OCI-LY3 (cell line): ENCODE measurements at regions not wholly inside any gene's neighbourhood (a gene's known extent, or its start where the extent isn't known, plus 50 kb on each side); places are given as distances from the start of the nearest gene placed in this dataset.

Source experiments
- H2AFZ ChIP-seq: fragments of 200-600, 300-600 bp; shearing (Covaris generic); 2 replicates; pipeline ENCODE4 v1.6.0; 2014; ENCODE audit warnings: antibody characterized with exemption, low read depth, low read length
- H3K27ac ChIP-seq: fragments of 200-600, 300-600 bp; sonication (generic); 2 replicates; pipeline ENCODE4 v1.5.1; 2014; ENCODE audit warnings: mild to moderate bottlenecking, low read length, moderate library complexity, mixed read lengths
- H3K27me3 ChIP-seq: fragments of 200-600, 300-600 bp; sonication (generic); 2 replicates; pipeline ENCODE4 v1.6.1; 2014; ENCODE audit warnings: low read depth, low read length, mixed read lengths
- H3K36me3 ChIP-seq: fragments of 200-600, 300-600 bp; sonication (generic); replicated peaks from 2 replicates; pipeline ENCODE3; 2014; ENCODE audit warnings: low read depth, low read length, mixed read lengths
- H3K4me1 ChIP-seq: fragments of 300-600, 200-600 bp; sonication (generic); 2 replicates; pipeline ENCODE4 v1.6.1; 2014; ENCODE audit warnings: low read length, mixed read lengths
- H3K4me2 ChIP-seq: fragments of 200-600, 300-600 bp; sonication (generic); 2 replicates; pipeline ENCODE4 v1.6.1; 2014; ENCODE audit warnings: low read length, mixed read lengths
- H3K4me3 ChIP-seq: fragments of 300-600, 200-600 bp; sonication (generic); 2 replicates; pipeline ENCODE4 v1.5.1; 2014; ENCODE audit warnings: antibody characterized with exemption, mild to moderate bottlenecking, low read length, moderate library complexity
- H3K79me2 ChIP-seq: fragments of 300-600, 200-600 bp; shearing (Covaris generic); 2 replicates; pipeline ENCODE4 v1.6.1; 2014; ENCODE audit warnings: mild to moderate bottlenecking, low read length, mixed read lengths
- H3K9ac ChIP-seq: fragments of 300-600, 200-600 bp; shearing (Covaris generic); 2 replicates; pipeline ENCODE4 v1.6.0; 2014; ENCODE audit warnings: mild to moderate bottlenecking, low read length, moderate library complexity
- H3K9me3 ChIP-seq: fragments of 200-600, 300-600 bp; shearing (Covaris generic); 2 replicates; pipeline ENCODE4 v1.6.1; 2014; ENCODE audit warnings: low read length, mixed read lengths; ENCODE audit not compliant: insufficient read depth
- H4K20me1 ChIP-seq: fragments of 200-600, 300-600 bp; sonication (generic); 2 replicates; pipeline ENCODE4 v1.6.1; 2016; ENCODE audit warnings: low read length, mixed read lengths; ENCODE audit not compliant: insufficient read depth
- CTCF ChIP-seq: fragments of 200-600, 300-600 bp; sonication (generic); IDR thresholded peaks from 2 replicates; pipeline ENCODE4 v1.5.1; 2014; ENCODE audit warnings: antibody characterized with exemption, low read length, low read depth
- EZH2phosphoT487 ChIP-seq: fragments of 200-600 bp; shearing (Covaris generic); IDR thresholded peaks from 2 replicates; pipeline ENCODE4 v1.6.1; 2018; ENCODE audit warnings: antibody characterized with exemption, mixed run types, low read depth

GRCh38 chr12:76260390-76260748 lies 87.8 kb downstream of the BBS10 start:
- TF ChIP-seq CTCF = no peak
- Histone ChIP-seq H3K9me3 (no peaks in the 10 kb centered on the region), H3K4me1 (peaks cover 5% of the 10 kb centered on the region), H3K9ac (no peak overlapping the region), H2AFZ (no peak overlapping the region), H3K79me2 (no peaks in the 10 kb centered on the region), H3K27ac (no peak overlapping the region), H3K27me3 (no peaks in the 10 kb centered on the region; the same call in 1 of the 2 replicates), H3K4me2 (no peak overlapping the region), H3K4me3 (no peak overlapping the region), H3K36me3 (no peaks in the 10 kb centered on the region), H4K20me1 (no peaks in the 10 kb centered on the region)

DNA sequence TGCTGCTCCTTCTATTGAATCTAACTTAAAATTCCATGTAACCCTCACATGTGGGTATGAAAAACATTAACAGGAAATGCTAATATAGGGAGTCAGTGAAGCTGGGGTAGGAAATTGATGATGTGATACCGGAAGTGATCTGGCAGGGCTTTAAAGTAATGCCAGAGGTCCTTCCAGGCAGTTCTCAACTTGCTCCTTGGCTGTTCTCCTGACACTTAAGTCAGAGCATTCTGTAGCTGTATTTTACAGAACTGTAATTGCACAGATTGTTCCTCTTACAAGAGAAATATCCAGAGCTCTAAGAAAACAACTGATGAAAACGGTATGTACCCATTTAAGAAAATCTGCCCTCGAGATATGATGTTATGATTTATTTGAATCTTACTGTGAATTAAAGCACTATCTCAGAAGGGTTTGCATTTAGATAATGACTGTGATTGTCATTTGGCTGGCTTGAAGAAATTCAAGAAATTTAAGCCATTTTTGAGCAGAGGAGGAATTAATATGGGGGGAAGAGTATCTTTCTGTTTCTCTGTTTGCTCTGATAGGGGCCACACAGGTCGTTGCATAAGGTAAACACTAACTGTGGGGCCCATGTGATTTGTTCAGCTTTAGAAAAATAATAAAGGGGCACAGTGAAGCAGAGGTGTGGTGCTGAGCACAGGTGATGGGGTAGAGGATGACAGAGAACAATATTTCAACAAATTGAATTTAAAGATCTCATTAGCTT lies 88.4 kb downstream of the BBS10 start:
- Histone ChIP-seq H3K79me2 (no peaks in the 10 kb centered on the region), H3K4me3 (no peak overlapping the region), H3K9ac (no peak overlapping the region), H3K4me2 (no peak overlapping the region), H3K27ac (no peak overlapping the region), H3K27me3 (no peaks in the 10 kb centered on the region; the same call in 1 of the 2 replicates), H3K4me1 (peaks cover 4% of the 10 kb centered on the region), H3K9me3 (no peaks in the 10 kb centered on the region), H3K36me3 (no peaks in the 10 kb centered on the region), H2AFZ (peak overlapping the region; percentile 60; the same call in 1 of the 2 replicates), H4K20me1 (no peaks in the 10 kb centered on the region)
- TF ChIP-seq EZH2phosphoT487 (no peak), CTCF (no peak)

DNA sequence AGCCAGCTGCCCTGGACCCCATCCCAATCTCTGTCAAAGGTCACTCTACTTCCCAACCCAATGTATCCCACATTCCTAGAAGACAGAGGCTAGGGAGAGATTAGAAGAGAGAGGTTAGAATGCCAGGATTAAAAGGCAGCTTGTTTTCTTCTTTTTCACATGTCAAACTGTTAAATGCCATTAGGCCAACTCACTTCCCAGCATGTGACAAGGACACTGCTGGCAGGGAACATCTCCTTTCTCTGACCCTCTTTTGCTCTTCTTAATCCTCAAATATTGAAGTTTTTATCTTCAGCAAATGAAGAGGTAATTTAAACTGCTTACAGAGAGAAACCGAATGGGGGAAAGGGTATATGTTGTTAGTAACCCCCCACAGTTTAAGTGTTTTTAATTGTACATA lies 89.1 kb downstream of the BBS10 start:
- Histone ChIP-seq H3K4me1 (no peaks in the 10 kb centered on the region), H3K27me3 (no peaks in the 10 kb centered on the region; the same call in 1 of the 2 replicates), H3K9me3 (no peaks in the 10 kb centered on the region), H4K20me1 (no peaks in the 10 kb centered on the region), H3K79me2 (no peaks in the 10 kb centered on the region), H3K4me3 (no peak overlapping the region), H3K9ac (no peak overlapping the region), H3K27ac (no peak overlapping the region), H3K36me3 (no peaks in the 10 kb centered on the region), H2AFZ (no peak overlapping the region), H3K4me2 (no peak overlapping the region)
- TF ChIP-seq CTCF (no peak), EZH2phosphoT487 (no peak)

DNA sequence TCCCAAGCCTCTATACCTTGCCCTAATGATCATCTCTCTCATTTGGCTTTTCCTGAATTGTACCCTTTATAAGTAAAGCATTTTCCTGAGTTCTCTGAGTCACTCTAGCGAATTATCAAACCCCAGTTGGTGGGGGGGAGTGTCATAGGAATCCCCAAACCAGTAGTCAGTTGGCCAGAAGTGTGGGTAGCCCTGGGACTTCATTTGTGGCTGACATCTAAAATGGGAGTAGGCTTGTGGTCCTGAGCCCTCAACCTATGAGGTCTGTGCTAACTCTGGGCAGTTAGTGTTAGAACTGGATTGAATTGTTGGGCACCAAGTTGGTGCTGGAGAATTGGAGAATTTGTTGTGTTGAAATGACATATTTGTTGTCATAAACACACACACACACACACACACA lies 91.3 kb downstream of the BBS10 start:
- H3K27ac ChIP-seq = no peak overlapping the region
- no peaks in the 10 kb centered on the region for H3K36me3 ChIP-seq
- no peak overlapping the region for H2AFZ ChIP-seq
- no peak overlapping the region for H3K4me3 ChIP-seq
- H3K27me3 ChIP-seq = no peaks in the 10 kb centered on the region; the same call in 1 of the 2 replicates
- no peaks in the 10 kb centered on the region for H3K4me1 ChIP-seq
- no peaks in the 10 kb centered on the region for H4K20me1 ChIP-seq
- no peak for TF ChIP-seq CTCF
- TF ChIP-seq EZH2phosphoT487 = no peak
- H3K9ac ChIP-seq = no peak overlapping the region
- no peaks in the 10 kb centered on the region for H3K9me3 ChIP-seq
- no peaks in the 10 kb centered on the region for H3K79me2 ChIP-seq
- H3K4me2 ChIP-seq = no peak overlapping the region
